Astrocyte of the cerebellum (primary cell): ENCODE measurements at regions not wholly inside any gene's neighbourhood (a gene's known extent, or its start where the extent isn't known, plus 50 kb on each side); places are given as distances from the start of the nearest gene placed in this dataset.

Source experiments
- DNase-seq: peaks from one replicate; pipeline ENCODE4 v3.0.0-alpha.2; 2011; ENCODE audit warnings: low read depth
- H3K4me3 ChIP-seq: 2 replicates; pipeline ENCODE4 v1.5.1; 2011; ENCODE audit warnings: mild to moderate bottlenecking, low read depth, low read length, moderate library complexity
- CTCF ChIP-seq: IDR thresholded peaks from 2 replicates; pipeline ENCODE4 v1.5.1; 2012; ENCODE audit warnings: low read length, low read depth, moderate library complexity, mild to moderate bottlenecking; ENCODE audit errors: missing control alignments
- in situ Hi-C: cut with HindIII; loops from 2 replicates; pipeline ENCODE4 v1.10.0; 2017; ENCODE audit warnings: low sequenced_read_pairs

GRCh38 chr9:1939466-1939865 lies 75.7 kb upstream of the SMARCA2 start:
- in situ Hi-C loops: no loop called here
- H3K4me3 ChIP-seq: no peak overlapping the region
- TF ChIP-seq CTCF: no peak
- no peak for DNase-seq

- in situ Hi-C loops: no loop called here
- peak; percentile 62 for TF ChIP-seq CTCF
- H3K4me3 ChIP-seq: no peak overlapping the region
- DNase-seq: no peak
Measured at GRCh38 chr9:1939926-1940368, 75.2 kb upstream of the SMARCA2 start.

- in situ Hi-C loops: no loop called here
- peak; percentile 50 for TF ChIP-seq CTCF
- no peak for DNase-seq
- no peak overlapping the region for H3K4me3 ChIP-seq
Measured at GRCh38 chr9:1941989-1942388, 73.2 kb upstream of the SMARCA2 start.

GRCh38 chr9:1946526-1947283 lies 68.4 kb upstream of the SMARCA2 start:
- no peak for DNase-seq
- no peak overlapping the region for H3K4me3 ChIP-seq
- in situ Hi-C loops: no loop called here
- TF ChIP-seq CTCF: no peak

- H3K4me3 ChIP-seq: no peak overlapping the region
- DNase-seq: no peak
- in situ Hi-C loops: no loop called here
- TF ChIP-seq CTCF: no peak
Measured at GRCh38 chr9:1947438-1947837, 67.7 kb upstream of the SMARCA2 start.

GRCh38 chr9:1948541-1948940 lies 66.6 kb upstream of the SMARCA2 start:
- no peak for DNase-seq
- in situ Hi-C loops: no loop called here
- H3K4me3 ChIP-seq: no peak overlapping the region
- TF ChIP-seq CTCF: no peak
